ENCODE measurements at regions not wholly inside any gene's neighbourhood (a gene's known extent, or its start where the extent isn't known, plus 50 kb on each side); places are given as distances from the start of the nearest gene placed in this dataset.

- TF ChIP-seq CTCF (IDR thresholded peaks at IDR 0.05) (no peak), ELK1 (IDR thresholded peaks at IDR 0.05; ENCODE audit: low read depth, low read length) (no peak)
Measured at GRCh38 chr10:89915968-89916367, 214.6 kb downstream of the KIF20B start.
